SH-SY5Y (cell line): ENCODE measurements at regions not wholly inside any gene's neighbourhood (a gene's known extent, or its start where the extent isn't known, plus 50 kb on each side); places are given as distances from the start of the nearest gene placed in this dataset.

Experiments
- GATA2 ChIP-seq: IDR thresholded peaks from 2 replicates; pipeline ENCODE4 v1.6.1; 2011; ENCODE audit warnings: mild to moderate bottlenecking, low read depth, low read length
- GATA3 ChIP-seq: IDR thresholded peaks from 2 replicates; pipeline ENCODE4 v1.6.1; 2011; ENCODE audit warnings: low read depth, mild to moderate bottlenecking, low read length, moderate library complexity

GRCh38 chr10:108708363-108708762 lies 1214.9 kb downstream of the XPNPEP1 start:
- no peak for TF ChIP-seq GATA2
- no peak for TF ChIP-seq GATA3
